ENCODE measurements at regions not wholly inside any gene's neighbourhood (a gene's known extent, or its start where the extent isn't known, plus 50 kb on each side); places are given as distances from the start of the nearest gene placed in this dataset.

DNA sequence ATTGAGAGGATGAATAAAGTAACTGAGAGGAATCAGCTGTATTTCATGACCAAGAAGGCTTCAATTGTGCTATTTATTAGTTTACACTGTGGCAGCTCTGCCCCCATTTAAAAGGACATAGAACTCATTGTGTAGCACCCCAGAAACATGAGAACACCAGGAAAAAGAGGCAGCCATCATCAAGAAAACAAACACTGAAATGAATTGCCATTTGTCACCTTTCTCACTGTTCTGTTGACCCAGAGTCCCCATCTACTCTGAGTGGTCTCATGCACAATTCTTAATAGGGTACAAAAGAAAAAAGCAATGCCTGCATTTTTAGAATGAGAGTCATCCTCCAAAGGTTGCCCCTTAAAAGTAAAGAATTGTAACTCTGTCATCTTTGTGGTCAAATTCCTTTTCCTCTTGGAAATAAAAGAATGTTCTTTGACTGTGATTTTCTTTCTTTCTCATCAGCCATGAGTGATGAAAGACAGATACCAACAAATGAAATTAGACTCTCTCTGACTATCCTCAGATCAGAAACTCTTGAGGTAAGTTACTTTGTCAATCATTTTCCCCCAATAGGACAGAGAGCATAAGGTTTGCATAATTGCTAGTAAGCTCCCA lies 1941.9 kb upstream of the PIK3C3 start:
- TF ChIP-seq POLR2A (IDR thresholded peaks at IDR 0.05): no peak
- TF ChIP-seq, protein P1, sequence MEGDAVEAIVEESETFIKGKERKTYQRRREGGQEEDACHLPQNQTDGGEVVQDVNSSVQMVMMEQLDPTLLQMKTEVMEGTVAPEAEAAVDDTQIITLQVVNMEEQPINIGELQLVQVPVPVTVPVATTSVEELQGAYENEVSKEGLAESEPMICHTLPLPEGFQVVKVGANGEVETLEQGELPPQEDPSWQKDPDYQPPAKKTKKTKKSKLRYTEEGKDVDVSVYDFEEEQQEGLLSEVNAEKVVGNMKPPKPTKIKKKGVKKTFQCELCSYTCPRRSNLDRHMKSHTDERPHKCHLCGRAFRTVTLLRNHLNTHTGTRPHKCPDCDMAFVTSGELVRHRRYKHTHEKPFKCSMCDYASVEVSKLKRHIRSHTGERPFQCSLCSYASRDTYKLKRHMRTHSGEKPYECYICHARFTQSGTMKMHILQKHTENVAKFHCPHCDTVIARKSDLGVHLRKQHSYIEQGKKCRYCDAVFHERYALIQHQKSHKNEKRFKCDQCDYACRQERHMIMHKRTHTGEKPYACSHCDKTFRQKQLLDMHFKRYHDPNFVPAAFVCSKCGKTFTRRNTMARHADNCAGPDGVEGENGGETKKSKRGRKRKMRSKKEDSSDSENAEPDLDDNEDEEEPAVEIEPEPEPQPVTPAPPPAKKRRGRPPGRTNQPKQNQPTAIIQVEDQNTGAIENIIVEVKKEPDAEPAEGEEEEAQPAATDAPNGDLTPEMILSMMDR (IDR thresholded peaks at IDR 0.05): no peak

Data from testis (tissue), 2 donors.